ENCODE measurements at regions not wholly inside any gene's neighbourhood (a gene's known extent, or its start where the extent isn't known, plus 50 kb on each side); places are given as distances from the start of the nearest gene placed in this dataset.
"Not testable (repeated sequence)": the region's sequence is repeated elsewhere in the genome, so short reads cannot be mapped to it uniquely, and the experiment has no call there.

GRCh38 chr4:103397541-103397940, 199.4 kb upstream of the CENPE start:
- Mint-ChIP-seq H3K27me3 (ENCODE audit: insufficient read depth, low read depth) (no peaks in the 10 kb centered on the region), H3K9me3 (no peaks in the 10 kb centered on the region), H3K4me1 (peaks cover 4% of the 10 kb centered on the region), H3K4me3 (no peak overlapping the region), H3K27ac (peak overlapping the region; percentile 43), H3K36me3 (no peaks in the 10 kb centered on the region)
- H2AFZ ChIP-seq (replicated peaks): no peak overlapping the region
- H3K27ac ChIP-seq: no peak overlapping the region
- no peaks in the 10 kb centered on the region for H3K4me1 ChIP-seq
- no peaks in the 10 kb centered on the region for H3K27me3 ChIP-seq
- no peaks in the 10 kb centered on the region for H3F3A ChIP-seq (ENCODE audit: low read depth)
- no peaks in the 10 kb centered on the region for H3K9me3 ChIP-seq (ENCODE audit: low read depth)
- H3K4me3 ChIP-seq: no peak overlapping the region
- H3K4me2 ChIP-seq: no peak overlapping the region
- H4K20me1 ChIP-seq (ENCODE audit: low read depth): no peaks in the 10 kb centered on the region
- no peaks in the 10 kb centered on the region for H3K79me2 ChIP-seq (ENCODE audit: low read depth)
- no peaks in the 10 kb centered on the region for H3K36me3 ChIP-seq
- no peak for DNase-seq (ENCODE audit: low spot score)
- TF ChIP-seq, protein P1, sequence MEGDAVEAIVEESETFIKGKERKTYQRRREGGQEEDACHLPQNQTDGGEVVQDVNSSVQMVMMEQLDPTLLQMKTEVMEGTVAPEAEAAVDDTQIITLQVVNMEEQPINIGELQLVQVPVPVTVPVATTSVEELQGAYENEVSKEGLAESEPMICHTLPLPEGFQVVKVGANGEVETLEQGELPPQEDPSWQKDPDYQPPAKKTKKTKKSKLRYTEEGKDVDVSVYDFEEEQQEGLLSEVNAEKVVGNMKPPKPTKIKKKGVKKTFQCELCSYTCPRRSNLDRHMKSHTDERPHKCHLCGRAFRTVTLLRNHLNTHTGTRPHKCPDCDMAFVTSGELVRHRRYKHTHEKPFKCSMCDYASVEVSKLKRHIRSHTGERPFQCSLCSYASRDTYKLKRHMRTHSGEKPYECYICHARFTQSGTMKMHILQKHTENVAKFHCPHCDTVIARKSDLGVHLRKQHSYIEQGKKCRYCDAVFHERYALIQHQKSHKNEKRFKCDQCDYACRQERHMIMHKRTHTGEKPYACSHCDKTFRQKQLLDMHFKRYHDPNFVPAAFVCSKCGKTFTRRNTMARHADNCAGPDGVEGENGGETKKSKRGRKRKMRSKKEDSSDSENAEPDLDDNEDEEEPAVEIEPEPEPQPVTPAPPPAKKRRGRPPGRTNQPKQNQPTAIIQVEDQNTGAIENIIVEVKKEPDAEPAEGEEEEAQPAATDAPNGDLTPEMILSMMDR (IDR thresholded peaks at IDR 0.05): no peak
- no peak for TF ChIP-seq EZH2phosphoT487 (IDR thresholded peaks at IDR 0.05)
- TF ChIP-seq EZH2 (IDR thresholded peaks at IDR 0.05): no peak
- H3K9ac ChIP-seq: no peak overlapping the region

DNA sequence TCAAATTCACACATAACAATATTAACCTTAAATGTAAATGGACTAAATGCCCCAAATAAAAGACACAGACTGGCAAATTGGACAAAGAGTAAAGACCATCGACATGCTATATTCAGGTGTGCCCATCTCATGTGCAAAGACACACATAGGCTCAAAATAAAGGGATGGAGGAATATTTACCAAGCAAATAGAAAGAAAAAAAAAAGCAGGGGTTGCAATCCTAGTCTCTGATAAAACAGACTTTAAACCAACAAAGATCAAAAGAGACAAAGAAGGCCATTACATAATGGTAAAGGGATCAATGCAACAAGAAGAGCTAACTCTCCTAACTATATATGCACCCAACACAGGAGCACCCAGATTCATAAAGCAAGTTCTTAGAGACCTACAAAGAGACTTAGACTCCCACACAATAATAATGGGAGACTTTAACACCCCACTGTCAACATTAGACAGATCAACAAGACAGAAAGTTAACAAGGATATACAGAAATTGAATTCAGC, 189.4 kb upstream of the CENPE start:
- not testable (repeated sequence) for H2AFZ ChIP-seq (replicated peaks); H3K4me3 ChIP-seq; H3K27ac ChIP-seq; H3F3A ChIP-seq (ENCODE audit: low read depth); H3K27me3 ChIP-seq; H3K9me3 Mint-ChIP-seq; H3K79me2 ChIP-seq (ENCODE audit: low read depth); H3K4me3 Mint-ChIP-seq; H3K4me2 ChIP-seq; H3K9me3 ChIP-seq (ENCODE audit: low read depth); DNase-seq (ENCODE audit: low spot score); H3K36me3 Mint-ChIP-seq; H3K36me3 ChIP-seq; H3K27ac Mint-ChIP-seq; H4K20me1 ChIP-seq (ENCODE audit: low read depth); H3K4me1 Mint-ChIP-seq; H3K4me1 ChIP-seq; H3K9ac ChIP-seq; H3K27me3 Mint-ChIP-seq (ENCODE audit: insufficient read depth, low read depth)

- H3K9me3 ChIP-seq (ENCODE audit: low read depth); H3F3A ChIP-seq (ENCODE audit: low read depth); H3K4me3 Mint-ChIP-seq; H3K27ac ChIP-seq; H3K4me1 ChIP-seq; H3K9ac ChIP-seq; H2AFZ ChIP-seq (replicated peaks); H3K36me3 ChIP-seq; H3K27me3 Mint-ChIP-seq (ENCODE audit: insufficient read depth, low read depth); H3K27ac Mint-ChIP-seq; H3K36me3 Mint-ChIP-seq; H3K4me2 ChIP-seq; H3K4me3 ChIP-seq; DNase-seq (ENCODE audit: low spot score); H4K20me1 ChIP-seq (ENCODE audit: low read depth); H3K27me3 ChIP-seq; H3K4me1 Mint-ChIP-seq; H3K9me3 Mint-ChIP-seq; H3K79me2 ChIP-seq (ENCODE audit: low read depth): not testable (repeated sequence)
Measured at GRCh38 chr4:103385565-103385964, 187.4 kb upstream of the CENPE start.

GRCh38 chr4:103375278-103375677, 177.1 kb upstream of the CENPE start:
- Histone ChIP-seq H3K36me3 (peaks cover 3% of the 10 kb centered on the region), H3K9ac (no peak overlapping the region), H3K27ac (no peak overlapping the region), H3K4me1 (peaks cover 13% of the 10 kb centered on the region), H3F3A (ENCODE audit: low read depth) (peaks cover 2% of the 10 kb centered on the region), H2AFZ (replicated peaks) (no peak overlapping the region), H3K4me3 (no peak overlapping the region), H3K27me3 (no peaks in the 10 kb centered on the region), H3K9me3 (ENCODE audit: low read depth) (no peaks in the 10 kb centered on the region), H3K79me2 (ENCODE audit: low read depth) (no peaks in the 10 kb centered on the region), H3K4me2 (no peak overlapping the region), H4K20me1 (ENCODE audit: low read depth) (no peaks in the 10 kb centered on the region)
- no peak overlapping the region for H3K4me3 Mint-ChIP-seq
- no peak overlapping the region for H3K27ac Mint-ChIP-seq
- H3K9me3 Mint-ChIP-seq: peaks cover 2% of the 10 kb centered on the region
- TF ChIP-seq EZH2 (IDR thresholded peaks at IDR 0.05) (no peak), EZH2phosphoT487 (IDR thresholded peaks at IDR 0.05) (no peak)
- TF ChIP-seq, protein P1 (IDR thresholded peaks at IDR 0.05): no peak
- no peaks in the 10 kb centered on the region for H3K4me1 Mint-ChIP-seq
- H3K36me3 Mint-ChIP-seq: no peaks in the 10 kb centered on the region
- peaks cover 2% of the 10 kb centered on the region for H3K27me3 Mint-ChIP-seq (ENCODE audit: insufficient read depth, low read depth)
- DNase-seq (ENCODE audit: low spot score): no peak

Data from neural progenitor cell (in vitro differentiated cells).